Stimulated activated CD8-positive, alpha-beta memory T cell treated with anti-CD3 and anti-CD28 coated beads, Interleukin-7, amount 100 ng/mL, for 48 hours (primary cell): ENCODE measurements at regions not wholly inside any gene's neighbourhood (a gene's known extent, or its start where the extent isn't known, plus 50 kb on each side); places are given as distances from the start of the nearest gene placed in this dataset.
"Not testable (repeated sequence)": the region's sequence is repeated elsewhere in the genome, so short reads cannot be mapped to it uniquely, and the experiment has no call there.

Experiments used
- DNase-seq, 2 donors: peaks; one replicate each; pipeline ENCODE4 v3.0.0-alpha.2; 2020; ENCODE audit warnings: low read depth in 1 of 2; ENCODE audit errors: extremely low read depth in 1 of 2

DNA sequence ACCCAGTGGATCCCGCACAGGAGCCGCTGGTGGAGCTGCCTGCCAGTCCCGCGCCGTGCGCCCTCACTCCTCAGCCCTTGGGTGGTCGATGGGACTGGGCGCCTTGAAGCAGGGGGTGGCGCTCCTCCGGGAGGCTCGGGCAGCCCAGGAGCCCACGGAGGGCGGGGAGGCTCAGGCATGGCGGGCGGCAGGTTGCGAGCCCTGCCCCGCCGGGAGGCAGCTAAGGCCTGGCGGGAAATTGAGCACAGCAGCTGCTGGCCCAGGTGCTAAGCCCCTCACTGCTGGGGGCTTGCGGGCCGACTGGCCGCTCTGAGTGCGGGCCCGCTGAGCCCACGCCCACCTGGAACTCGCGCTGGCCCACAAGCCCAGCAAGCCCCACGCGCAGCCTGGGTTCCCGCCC lies 127.1 kb upstream of the TMEM164 start:
- no peak for DNase-seq

DNA sequence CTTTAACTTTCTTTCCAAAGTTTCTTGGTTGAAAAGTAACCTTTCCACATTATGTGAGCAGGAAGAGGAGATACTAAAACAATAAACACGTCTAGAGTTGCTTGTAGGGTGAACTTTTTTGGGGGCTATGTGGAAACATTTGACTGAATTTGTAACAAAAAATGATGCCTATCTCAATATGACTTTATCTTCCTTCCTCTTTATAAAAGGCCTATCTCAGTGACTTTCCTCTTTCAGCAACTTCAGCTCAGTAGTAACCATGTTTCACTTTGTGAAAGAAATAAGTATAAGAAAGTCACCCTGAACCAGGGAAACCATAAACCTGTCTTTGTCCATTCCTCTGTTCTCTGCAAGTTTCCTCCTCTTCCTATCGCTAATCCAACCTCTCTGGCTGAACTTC lies 124.7 kb upstream of the TMEM164 start:
- no peak for DNase-seq

DNA sequence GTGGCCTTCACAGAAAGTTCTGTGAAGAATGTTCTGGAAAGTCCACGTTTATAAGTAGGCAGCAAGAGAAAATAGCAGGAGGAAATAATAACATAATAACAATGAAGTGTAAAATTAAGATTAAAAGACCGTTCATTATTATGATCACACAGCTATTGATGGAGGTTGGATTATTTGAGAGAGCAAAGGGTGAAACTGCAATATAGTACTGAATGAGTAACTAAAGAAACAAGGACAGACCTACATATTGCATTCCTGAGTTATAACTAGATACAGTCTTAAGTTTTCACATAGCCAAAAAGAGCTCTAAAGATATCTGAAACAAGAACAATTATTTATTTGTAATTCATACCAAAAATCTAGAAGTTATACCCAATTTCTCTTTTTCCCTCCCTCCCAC lies 122.9 kb upstream of the TMEM164 start:
- no peak for DNase-seq

DNA sequence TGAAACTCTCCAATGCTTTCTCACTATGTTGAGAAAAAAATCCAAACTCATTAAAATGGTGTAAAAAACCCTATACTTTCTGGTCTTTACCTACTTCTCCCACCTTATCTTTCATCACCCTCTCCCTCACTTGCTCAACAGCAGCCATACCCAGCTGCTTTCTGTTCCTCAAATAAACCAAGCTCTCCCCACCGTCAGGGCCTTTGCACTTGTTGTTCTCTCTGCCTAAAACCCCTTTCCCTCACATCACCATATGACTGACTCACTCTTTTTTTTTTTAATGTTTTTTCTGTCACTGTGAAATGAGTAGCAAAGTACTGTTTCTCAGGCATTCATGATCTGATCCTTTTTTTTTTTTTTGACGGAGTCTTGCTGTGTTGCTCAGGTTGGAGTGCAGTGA lies 122.3 kb upstream of the TMEM164 start:
- DNase-seq, result no peak

DNA sequence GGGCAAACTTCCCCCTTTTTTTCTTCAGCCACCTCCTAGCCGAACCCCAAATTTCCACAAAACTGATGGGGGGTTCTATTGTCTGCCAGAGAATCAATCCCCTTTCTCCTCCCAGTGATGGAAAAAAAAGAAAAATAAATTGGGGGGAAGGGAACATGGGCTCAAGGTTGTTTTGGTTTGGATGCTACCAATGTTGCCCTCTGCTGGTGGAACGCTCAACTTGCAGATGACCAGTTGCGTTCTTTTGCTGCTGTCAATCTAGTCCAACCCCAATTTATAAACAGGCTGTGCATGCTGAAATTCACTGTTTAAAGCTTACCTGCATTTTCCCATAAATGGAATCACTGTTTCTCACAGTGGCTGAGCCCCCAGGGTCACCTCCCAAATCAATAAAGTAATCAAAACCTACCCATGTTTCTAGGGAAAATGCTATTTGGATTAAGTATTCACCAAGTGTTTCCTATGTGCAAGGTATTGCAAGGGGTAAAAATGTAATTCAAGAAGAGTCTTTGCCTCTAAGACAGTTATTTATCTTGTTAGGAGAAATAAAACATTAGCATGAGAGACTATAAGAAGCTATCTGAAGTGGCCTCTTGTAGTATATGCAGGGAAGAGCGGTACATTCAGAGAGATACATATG lies 116.7 kb upstream of the TMEM164 start:
- peak in 1 of 2 donors; percentile 5 for DNase-seq

DNA sequence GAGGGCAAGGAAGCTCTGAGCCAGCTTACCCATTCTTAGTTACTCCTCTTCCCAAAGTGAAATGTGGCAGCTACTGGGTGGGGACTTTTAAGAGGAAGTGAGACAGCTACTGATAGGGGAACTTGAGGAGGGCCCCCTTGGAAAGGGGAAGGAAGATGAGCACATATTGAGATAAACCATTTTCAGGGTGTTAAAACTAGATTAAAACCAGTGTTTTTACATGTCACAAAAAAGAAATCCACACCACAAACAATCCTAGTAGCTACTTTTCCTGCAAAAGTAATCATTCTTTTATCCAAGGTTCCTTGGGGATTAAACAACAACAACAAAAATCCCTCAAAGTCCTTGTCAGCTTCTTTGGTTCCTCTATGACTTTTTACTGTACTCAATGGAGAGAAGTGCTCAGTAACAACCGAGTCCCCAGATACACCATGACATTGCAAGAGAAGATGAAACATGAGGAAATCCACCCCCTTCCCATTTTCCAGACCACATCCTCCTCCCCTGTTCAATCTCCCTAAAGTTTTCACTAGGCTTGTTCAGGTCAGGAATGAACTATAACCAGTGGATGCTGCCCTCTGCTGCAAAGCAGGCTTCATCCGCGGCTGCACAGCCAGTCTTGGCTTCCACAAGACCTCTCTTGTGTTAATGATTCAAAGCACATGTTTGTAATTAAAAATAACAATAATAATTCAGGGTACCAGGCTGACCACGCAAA lies 113.5 kb upstream of the TMEM164 start:
- DNase-seq, result no peak

DNA sequence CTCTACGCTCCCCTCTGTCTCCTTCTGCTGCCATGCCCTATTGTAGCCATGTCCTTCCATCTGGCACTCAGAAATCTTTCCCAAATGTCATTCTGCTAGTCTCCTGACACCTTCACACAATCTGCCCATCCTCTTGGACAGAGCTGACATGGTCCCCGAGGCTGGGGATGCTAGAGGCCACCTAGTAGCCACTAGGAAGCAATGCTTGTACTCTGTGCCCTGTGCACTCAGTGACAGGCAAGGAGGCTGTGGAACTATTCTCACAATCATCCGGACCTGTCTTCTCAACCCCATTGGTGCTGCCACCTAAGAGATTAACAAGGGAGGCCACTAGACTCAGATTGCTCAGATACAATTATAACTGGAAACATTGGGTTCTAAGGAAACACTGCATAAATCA lies 112.6 kb upstream of the TMEM164 start:
- DNase-seq, result no peak

DNA sequence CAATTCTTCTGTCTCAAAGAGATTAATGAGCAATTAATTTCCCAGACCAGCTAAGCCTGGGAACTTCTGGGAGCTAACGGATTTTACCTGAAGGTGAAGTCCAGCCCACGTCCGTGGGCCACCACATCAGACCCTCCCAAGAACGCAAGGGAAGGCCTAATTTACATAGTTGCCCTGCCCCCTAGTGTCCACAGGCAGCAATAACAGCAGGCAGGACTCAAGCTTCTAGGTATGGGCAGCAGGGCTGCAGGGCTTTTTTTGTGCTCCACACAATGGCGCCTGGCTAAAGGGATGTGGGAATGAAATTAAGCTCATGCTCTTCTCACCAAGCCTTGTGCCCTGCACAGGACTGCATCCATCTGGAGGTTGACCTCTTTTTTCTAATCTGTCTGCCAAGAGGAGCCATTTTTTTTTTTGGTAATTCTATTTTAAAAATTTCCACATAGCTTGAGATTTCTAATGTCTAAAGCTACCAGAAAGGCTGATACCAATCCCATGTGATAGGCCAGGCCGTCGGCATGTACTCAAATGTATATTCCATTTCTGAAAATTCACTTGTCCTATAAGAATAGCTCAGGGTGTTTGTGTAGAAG lies 111.9 kb upstream of the TMEM164 start:
- peak; percentile 7 to 15 for DNase-seq

DNA sequence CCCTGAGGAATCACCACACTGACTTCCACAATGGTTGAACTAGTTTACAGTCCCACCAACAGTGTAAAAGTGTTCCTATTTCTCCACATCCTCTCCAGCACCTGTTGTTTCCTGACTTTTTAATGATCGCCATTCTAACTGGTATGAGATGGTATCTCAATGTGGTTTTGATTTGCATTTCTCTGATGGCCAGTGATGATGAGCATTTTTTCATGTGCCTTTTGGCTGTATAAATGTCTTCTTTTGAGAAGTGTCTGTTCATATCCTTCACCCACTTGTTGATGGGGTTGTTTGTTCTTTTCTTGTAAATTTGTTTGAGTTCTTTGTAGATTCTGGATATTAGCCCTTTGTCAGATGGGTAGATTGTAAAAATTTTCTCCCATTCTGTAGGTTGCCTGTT lies 106.9 kb upstream of the TMEM164 start:
- DNase-seq, result not testable (repeated sequence)

DNA sequence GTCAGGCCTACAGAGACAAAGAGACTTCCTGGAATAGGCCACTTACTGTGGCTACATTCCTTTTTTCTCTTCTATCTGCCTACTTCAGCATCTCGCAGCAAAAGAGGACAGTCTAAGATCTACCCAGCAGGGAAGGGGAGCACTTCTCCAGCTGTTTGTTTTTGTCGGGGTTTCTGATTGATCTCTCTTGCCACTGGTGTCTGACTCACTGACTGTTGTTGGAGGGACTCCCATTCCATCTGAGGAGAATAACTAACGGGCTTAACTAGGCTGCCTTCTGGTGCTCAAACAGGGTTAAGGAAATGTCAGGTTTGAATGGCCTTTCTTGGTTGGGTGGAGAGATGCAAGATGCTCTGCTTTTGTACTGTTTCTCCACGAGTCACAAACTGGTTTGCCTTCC lies 100.2 kb upstream of the TMEM164 start:
- DNase-seq, result no peak

DNA sequence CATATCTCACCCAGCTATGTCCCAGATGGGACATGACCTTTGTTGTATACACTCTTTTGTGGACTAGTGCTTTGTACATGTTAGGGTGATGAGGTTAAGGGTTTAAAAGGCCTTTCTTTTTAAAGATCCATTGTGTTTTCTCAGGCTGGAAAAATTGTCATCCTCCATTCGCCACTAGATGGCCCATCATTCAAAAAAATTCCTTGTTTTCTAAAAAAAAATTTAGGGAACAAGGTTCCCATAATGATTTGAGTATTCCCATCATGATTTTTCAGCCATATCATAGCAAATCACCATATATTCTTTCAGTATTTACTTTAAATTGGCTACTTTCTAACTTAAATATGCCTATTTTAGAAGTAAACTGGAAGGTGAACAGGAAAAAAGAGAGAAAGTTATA lies 91.9 kb upstream of the TMEM164 start:
- no peak for DNase-seq

DNA sequence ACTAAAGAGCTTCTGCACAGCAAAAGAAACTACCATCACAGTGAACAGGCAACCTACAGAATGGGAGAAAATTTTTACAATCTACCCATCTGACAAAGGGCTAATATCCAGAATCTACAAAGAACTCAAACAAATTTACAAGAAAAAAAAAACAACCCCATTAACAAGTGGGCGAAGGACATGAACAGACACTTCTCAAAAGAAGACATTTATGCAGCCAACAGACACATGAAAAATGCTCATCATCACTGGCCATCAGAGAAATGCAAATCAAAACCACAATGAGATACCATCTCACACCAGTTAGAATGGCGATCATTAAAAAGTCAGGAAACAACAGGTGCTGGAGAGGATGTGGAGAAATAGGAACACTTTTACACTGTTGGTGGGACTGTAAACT lies 89.9 kb upstream of the TMEM164 start:
- not testable (repeated sequence) for DNase-seq

DNA sequence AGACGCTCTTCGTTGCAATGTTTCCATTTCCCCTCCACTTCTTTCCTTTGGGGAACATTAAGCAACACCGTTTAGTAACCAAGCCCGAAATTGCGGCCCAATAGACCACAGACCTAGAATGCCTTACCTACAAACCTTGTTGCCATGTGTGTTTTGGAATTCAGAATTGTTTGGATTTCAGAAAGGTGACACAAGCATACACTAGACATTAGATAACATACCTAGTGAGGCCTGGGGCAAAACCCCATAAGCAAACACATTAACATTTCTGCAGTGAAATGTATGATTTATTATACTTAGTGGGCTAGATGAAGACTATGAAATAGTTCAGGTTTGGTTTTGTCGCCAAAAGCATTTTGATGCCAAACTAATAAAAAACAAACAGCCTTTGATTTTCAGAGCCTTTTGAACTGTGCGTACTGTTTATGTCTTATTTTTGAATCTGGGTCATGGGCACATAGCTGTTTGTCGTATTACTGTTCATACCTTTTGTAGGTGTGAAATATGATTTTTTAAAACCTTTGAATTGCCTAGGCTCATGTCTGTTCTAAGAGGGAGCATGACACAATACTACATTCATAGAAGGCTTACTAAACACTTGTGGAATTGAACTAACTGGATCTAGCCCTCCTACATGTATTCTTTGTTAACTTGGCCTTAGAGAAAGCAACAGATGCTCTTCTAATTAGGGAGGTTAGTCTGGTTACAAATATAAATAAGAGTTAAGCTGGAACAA lies 88.6 kb upstream of the TMEM164 start:
- DNase-seq, result no peak

DNA sequence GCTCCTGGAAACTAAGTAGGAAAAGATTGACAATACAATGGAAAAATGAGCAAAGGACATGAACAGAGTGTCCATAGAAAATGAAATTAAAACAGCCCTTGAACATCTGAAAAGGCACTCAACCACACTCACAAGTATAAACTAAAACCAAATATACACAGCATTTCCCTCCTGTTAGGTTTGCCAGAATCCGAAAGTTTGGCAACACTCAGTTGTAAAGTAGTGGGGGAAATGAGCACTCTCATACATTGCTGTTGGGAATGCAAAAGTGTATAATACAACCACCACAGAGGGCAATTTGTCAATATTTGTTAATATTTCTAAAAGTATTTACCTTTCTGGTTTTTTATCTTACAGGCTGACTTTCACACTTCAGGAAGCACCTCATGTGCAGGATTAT lies 84.2 kb upstream of the TMEM164 start:
- no peak for DNase-seq

DNA sequence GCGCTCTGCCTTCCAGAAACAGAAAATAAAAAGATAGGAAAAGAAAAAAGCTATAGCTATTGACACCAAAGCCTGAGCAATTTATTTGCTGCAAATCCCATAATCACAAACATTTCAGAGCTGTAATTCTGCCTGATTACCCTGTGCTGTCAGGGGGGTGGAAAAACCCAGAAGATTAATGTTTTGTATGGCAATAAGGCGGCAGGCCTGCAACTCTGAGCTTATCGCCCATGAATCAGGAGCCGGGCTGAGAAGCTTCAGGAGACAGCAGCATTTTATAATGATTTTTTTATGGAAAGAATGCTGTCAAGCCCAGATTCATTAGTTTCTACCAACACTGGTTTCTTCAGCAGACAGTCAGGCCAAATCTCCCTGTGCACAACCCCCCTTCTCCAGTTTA lies 82.6 kb upstream of the TMEM164 start:
- no peak for DNase-seq

DNA sequence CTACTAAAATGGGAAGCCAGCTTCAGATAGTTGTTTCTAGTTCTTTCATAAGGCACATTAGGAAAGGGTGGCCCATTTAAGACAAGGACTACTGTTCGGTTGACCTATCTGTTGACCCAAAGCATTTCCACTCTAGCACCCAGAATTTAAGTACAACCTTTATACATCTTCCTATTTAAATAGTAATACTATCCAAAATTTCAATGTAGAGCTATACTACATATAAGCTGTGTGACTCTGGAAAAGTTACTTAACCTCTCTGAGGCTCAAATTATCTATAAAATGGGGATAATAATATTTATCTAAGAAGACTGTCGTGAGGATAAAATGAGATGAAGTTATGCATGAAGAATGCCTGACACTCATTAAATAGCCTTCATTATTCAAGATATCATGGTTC lies 82.0 kb upstream of the TMEM164 start:
- no peak for DNase-seq

DNA sequence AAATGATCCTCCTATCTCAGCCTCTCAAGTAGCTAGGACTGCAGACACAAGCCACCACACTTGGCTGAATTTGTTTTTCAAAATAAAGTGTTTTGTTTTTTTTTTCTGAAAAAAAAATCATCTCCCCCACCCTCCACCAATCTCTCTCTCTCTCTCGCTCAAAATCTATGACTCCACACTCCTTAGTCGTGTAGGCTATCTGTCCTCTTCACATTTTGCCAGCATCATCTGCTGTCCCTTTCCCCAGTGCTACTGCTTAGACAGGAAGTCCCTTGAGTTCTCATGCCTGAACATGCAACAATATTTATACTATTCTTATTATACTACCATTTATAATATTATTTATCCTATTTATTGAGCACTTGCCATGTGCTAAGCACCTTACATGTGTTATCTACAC lies 80.7 kb upstream of the TMEM164 start:
- DNase-seq, result no peak

DNA sequence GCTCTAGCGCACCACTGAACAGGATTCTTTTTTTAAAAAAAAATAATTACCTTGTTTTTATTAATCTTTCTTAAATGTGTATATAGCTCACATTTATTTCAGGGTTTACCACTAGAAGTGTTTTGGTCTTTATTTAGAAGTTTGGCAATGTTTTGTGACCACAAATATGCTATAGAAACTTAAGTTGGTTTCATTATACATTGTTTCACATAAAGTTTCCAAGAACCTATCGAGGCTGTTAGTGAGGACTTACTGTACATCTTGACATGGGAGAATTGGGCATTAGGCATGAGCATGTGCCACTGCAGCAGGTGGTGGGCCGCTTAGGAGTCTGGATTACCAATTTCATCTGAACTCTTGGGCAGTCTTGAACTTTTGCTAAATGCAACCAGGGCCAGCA lies 77.9 kb upstream of the TMEM164 start:
- DNase-seq, result not testable (repeated sequence)

DNA sequence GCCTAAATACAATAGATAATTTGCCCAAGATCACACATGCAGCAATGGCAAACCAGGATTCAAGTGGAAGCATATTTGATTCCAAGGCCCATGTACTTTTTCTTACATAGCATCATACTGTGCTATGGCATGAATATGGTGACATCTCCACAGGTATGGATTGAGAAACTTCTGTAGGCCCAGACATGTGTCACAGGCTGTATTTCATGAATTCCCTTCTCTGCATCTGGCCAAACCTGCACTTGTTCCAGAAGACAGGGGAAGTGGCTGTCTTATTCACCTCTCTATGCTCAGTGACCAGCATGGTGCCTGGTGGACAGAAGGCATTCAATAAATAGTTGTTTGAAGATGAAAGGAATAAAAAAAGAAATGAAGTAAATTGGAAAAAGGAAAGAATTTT lies 77.3 kb upstream of the TMEM164 start:
- no peak for DNase-seq

DNA sequence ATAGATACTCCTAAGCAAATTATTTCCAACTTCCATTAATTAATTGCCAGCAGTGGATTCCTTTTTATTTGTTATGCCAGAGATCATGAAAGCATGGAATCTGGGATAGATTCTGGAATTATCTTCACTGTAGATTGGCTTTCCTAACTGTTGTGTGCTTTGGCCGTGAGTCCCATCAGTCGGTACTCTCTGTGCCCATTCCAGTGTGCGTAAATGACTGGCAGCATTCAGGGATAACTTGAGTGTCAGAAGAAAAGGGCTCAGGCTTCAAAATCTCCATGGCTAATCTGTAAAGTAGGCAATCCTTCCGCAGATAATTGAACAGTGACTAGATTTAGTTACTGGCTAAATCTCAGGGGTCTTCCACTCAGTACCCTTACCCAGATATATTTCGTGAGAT lies 76.8 kb upstream of the TMEM164 start:
- no peak for DNase-seq

DNA sequence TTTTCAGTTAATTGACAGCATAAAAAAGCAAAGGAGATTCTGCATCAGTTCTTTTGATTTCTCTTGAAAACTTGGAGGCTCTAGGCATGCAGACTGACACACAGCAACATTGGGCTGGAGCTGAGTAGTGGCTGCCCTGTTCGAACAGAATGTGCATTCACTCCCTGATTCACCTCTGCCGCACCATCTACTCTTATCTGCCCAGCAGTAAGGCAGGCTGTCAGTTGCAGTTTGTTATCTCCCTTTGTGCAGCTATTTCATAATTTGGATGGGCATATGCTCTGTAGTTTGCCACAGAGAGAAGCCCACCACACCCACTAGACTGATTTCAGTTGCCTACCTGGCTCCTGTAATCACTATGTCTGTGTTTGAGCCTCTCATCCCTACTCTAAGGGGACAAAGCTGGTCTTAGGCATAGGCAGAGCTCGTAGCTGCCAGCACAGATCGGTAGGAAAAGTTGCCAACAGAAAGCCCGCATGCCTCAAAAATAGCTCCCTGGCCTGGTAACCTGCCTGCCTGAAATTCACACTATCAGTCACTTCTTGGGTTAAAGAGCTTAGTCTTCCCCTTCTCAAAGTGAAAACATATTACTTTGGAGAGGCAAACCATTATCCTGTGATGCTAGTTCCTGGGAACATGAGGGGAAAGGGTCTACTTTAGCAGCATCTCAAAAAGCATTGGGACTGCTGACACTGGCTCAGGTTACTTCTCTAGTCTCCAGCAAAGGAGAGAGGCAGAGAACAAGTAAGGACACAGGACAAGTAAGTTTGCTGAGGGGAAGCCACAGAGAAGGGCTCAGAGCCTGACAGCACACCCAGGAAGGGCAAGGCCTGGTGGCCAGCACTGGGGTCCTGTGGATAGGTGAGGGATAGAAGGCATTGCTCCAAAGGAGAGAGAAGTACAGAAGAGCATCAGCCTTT lies 75.9 kb upstream of the TMEM164 start:
- no peak for DNase-seq
